SK-N-SH (cell line): ENCODE measurements at regions not wholly inside any gene's neighbourhood (a gene's known extent, or its start where the extent isn't known, plus 50 kb on each side); places are given as distances from the start of the nearest gene placed in this dataset.

Experiments used
- CTCF ChIA-PET: fragments of 300-600, 350-600 bp; formaldehyde crosslinking; extraction: SDS; loops from one replicate; lab custom pipeline; 2021; lab: Yijun Ruan, JAX
- POLR2A ChIA-PET: fragments of 350-600 bp; sonication (Branson Sonifier 250); formaldehyde crosslinking; extraction: SDS; loops from one replicate; lab custom pipeline; 2020; ENCODE audit warnings: antibody characterized with exemption, inconsistent platforms; lab: Yijun Ruan, JAX
- DNase-seq: peaks from one replicate; pipeline ENCODE4 v3.0.0; 2012
- H2AFZ ChIP-seq: fragments of 200-600 bp; sonication (generic); 2 replicates; pipeline ENCODE4 v1.8.1; 2016; ENCODE audit warnings: antibody characterized with exemption, mild to moderate bottlenecking, low read depth
- H3F3A ChIP-seq: fragments of 200-600 bp; sonication (generic); replicated peaks from 2 replicates; pipeline ENCODE3; 2016; ENCODE audit warnings: antibody characterized with exemption, mild to moderate bottlenecking; ENCODE audit not compliant: insufficient read depth
- H3K27ac ChIP-seq, 2 experiments: fragments of 200-500 bp in 1 of 2; fragments of 200-600 bp in 1 of 2; sonication (Bioruptor generic) in 1 of 2; sonication (generic), shearing (Covaris generic) in 1 of 2; 2 replicates each; pipeline versions ENCODE4 v1.5.1 to v1.6.1; 2014 to 2016; ENCODE audit warnings: low read depth in 2 of 2, inconsistent platforms in 1 of 2, low read length in 1 of 2, mild to moderate bottlenecking in 1 of 2, mixed read lengths in 1 of 2
- H3K27me3 ChIP-seq: fragments of 200-600 bp; sonication (generic), shearing (Covaris generic); 2 replicates; pipeline ENCODE4 v1.6.1; 2016; ENCODE audit warnings: mixed run types; ENCODE audit not compliant: insufficient read depth
- H3K36me3 ChIP-seq, 2 experiments: fragments of 200-500 bp in 1 of 2; fragments of 200-600 bp in 1 of 2; sonication (Bioruptor generic) in 1 of 2; sonication (generic) in 1 of 2; replicated peaks in 1 of 2; 2 replicates each; pipeline versions ENCODE3 to v1.5.1; 2014 to 2016; ENCODE audit warnings: low read length in 1 of 2, mild to moderate bottlenecking in 1 of 2; ENCODE audit not compliant: insufficient read depth in 2 of 2, control insufficient read depth in 1 of 2
- H3K4me1 ChIP-seq, 2 experiments: fragments of 200-500 bp in 1 of 2; fragments of 200-600 bp in 1 of 2; sonication (Bioruptor generic) in 1 of 2; sonication (generic), shearing (Covaris generic) in 1 of 2; 2 replicates each; pipeline versions ENCODE4 v1.5.1 to v1.6.1; 2014 to 2016; ENCODE audit warnings: low read depth in 1 of 2, low read length in 1 of 2, mixed run types in 1 of 2; ENCODE audit not compliant: insufficient read depth in 2 of 2, control insufficient read depth in 1 of 2
- H3K4me2 ChIP-seq: fragments of 200-600 bp; sonication (generic), shearing (Covaris generic); 2 replicates; pipeline ENCODE4 v1.6.1; 2017; ENCODE audit warnings: mixed run types
- H3K4me3 ChIP-seq, 2 experiments: fragments of 200-500 bp in 1 of 2; fragments of 200-600 bp in 1 of 2; sonication (Bioruptor generic) in 1 of 2; sonication (generic), shearing (Covaris generic) in 1 of 2; 2 replicates each; pipeline versions ENCODE4 v1.5.1 to v1.8.1; 2014 to 2016; ENCODE audit warnings: low read depth in 2 of 2, inconsistent platforms in 1 of 2, low read length in 1 of 2, mild to moderate bottlenecking in 1 of 2, mixed read lengths in 1 of 2, moderate library complexity in 1 of 2
- H3K79me2 ChIP-seq: fragments of 200-600 bp; sonication (generic); 2 replicates; pipeline ENCODE4 v1.8.1; 2017; ENCODE audit warnings: mild to moderate bottlenecking; ENCODE audit not compliant: insufficient read depth
- H3K9ac ChIP-seq: fragments of 200-600 bp; sonication (generic); 2 replicates; pipeline ENCODE4 v1.6.1; 2017; ENCODE audit warnings: mixed run types
- H3K9me2 ChIP-seq: fragments of 200-600 bp; sonication (generic); 2 replicates; pipeline ENCODE4 v1.6.1; 2017; ENCODE audit warnings: mixed run types
- H3K9me3 ChIP-seq: fragments of 200-600 bp; sonication (generic); 2 replicates; pipeline ENCODE4 v1.6.1; 2017; ENCODE audit warnings: mixed run types, mild to moderate bottlenecking, moderate library complexity
- H4K20me1 ChIP-seq: fragments of 200-600 bp; sonication (generic); 2 replicates; pipeline ENCODE4 v1.6.1; 2017; ENCODE audit warnings: mild to moderate bottlenecking, mixed run types; ENCODE audit not compliant: insufficient read depth
- CHD2 ChIP-seq: fragments of 150-350 bp; IDR thresholded peaks from 2 replicates; pipeline ENCODE4 v1.6.1; 2018; ENCODE audit warnings: low read length; ENCODE audit not compliant: partially characterized antibody
- CTCF ChIP-seq: fragments of 200-600 bp; sonication (generic); IDR thresholded peaks from 2 replicates; pipeline ENCODE4 v1.6.1; 2017; ENCODE audit warnings: antibody characterized with exemption, mild to moderate bottlenecking, moderate library complexity
- ELF1 ChIP-seq: IDR thresholded peaks from 2 replicates; pipeline ENCODE4 v1.4.0; 2012
- EP300 ChIP-seq, 2 experiments: IDR thresholded peaks; 2 replicates each; pipeline versions ENCODE4 v1.4.0 to v1.6.1; 2012; ENCODE audit warnings: borderline replicate concordance in 1 of 2, low read depth in 1 of 2, low read length in 1 of 2
- EZH2phosphoT487 ChIP-seq: fragments of 200-600 bp; sonication (generic); IDR thresholded peaks from 2 replicates; pipeline ENCODE4 v1.6.1; 2017; ENCODE audit warnings: low read depth, mixed run types, mild to moderate bottlenecking, antibody characterized with exemption, moderate library complexity, borderline replicate concordance
- JUND ChIP-seq: IDR thresholded peaks from 2 replicates; pipeline ENCODE4 v1.4.0; 2012
- MEF2A ChIP-seq: IDR thresholded peaks from 2 replicates; pipeline ENCODE4 v1.4.0; 2012; ENCODE audit warnings: low read depth, borderline replicate concordance
- NFIC ChIP-seq: IDR thresholded peaks from 2 replicates; pipeline ENCODE4 v1.4.0; 2012; ENCODE audit warnings: borderline replicate concordance
- NRF1 ChIP-seq: IDR thresholded peaks from 2 replicates; pipeline ENCODE4 v1.6.1; 2012; ENCODE audit warnings: low read depth, mild to moderate bottlenecking, low read length
- POLR2AphosphoS5 ChIP-seq: IDR thresholded peaks from 2 replicates; pipeline ENCODE4 v1.6.1; 2012; ENCODE audit warnings: low read depth, low read length
- TCF12 ChIP-seq: IDR thresholded peaks from 2 replicates; pipeline ENCODE4 v1.4.0; 2012
- YY1 ChIP-seq: IDR thresholded peaks from 2 replicates; pipeline ENCODE4 v1.4.0; 2012; ENCODE audit warnings: low read depth, mild to moderate bottlenecking
- WGBS: methylation state at CpG from one replicate; pipeline ENCODE4 v1.1.6; 2017; ENCODE audit warnings: low lambda C conversion rate; 5-methylcytosine and 5-hydroxymethylcytosine counted together
- TF ChIP-seq, protein P1 (sequence below): IDR thresholded peaks from 2 replicates; pipeline ENCODE4; 2012
- TF ChIP-seq, protein P2 (sequence below): fragments of 150-350 bp; IDR thresholded peaks from 2 replicates; pipeline ENCODE4 v1.6.1; 2017; ENCODE audit warnings: antibody characterized with exemption, low read length, low read depth, borderline replicate concordance
- TF ChIP-seq, protein P3 (sequence below): IDR thresholded peaks from 2 replicates; pipeline ENCODE4 v1.4.0; 2012; ENCODE audit warnings: low read depth

GRCh38 chr13:106032441-106032840 lies 503.0 kb downstream of the EFNB2 start:
- Histone ChIP-seq H2AFZ (no peak overlapping the region), H3K4me2 (no peak overlapping the region)
- DNase-seq, result no peak
- 100% methylated on average over 2 of the region's 2 CpGs for WGBS
- POLR2A ChIA-PET, result no interaction called here
- TF ChIP-seq, protein P1, sequence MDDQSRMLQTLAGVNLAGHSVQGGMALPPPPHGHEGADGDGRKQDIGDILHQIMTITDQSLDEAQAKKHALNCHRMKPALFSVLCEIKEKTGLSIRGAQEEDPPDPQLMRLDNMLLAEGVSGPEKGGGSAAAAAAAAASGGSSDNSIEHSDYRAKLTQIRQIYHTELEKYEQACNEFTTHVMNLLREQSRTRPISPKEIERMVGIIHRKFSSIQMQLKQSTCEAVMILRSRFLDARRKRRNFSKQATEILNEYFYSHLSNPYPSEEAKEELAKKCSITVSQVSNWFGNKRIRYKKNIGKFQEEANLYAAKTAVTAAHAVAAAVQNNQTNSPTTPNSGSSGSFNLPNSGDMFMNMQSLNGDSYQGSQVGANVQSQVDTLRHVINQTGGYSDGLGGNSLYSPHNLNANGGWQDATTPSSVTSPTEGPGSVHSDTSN, result no peak
- TF ChIP-seq, all 33 proteins: peak for 0
- H3K79me2 ChIP-seq, result no peaks in the 10 kb centered on the region
- H3F3A ChIP-seq, result peaks cover 4% of the 10 kb centered on the region
- no peaks in the 10 kb centered on the region for H3K27me3 ChIP-seq
- H3K9me3 ChIP-seq, result no peaks in the 10 kb centered on the region
- H3K9ac ChIP-seq, result no peak overlapping the region
- no peaks in the 10 kb centered on the region for H3K36me3 ChIP-seq
- no peaks in the 10 kb centered on the region for H4K20me1 ChIP-seq
- CTCF ChIA-PET, result interaction anchor here (0.6 kb wide), 2 partner anchors 15 to 32 kb away, joined by 3 read pairs; no protein-coding TSS in a partner anchor
- H3K9me2 ChIP-seq, result no peaks in the 10 kb centered on the region
- H3K4me1 ChIP-seq, result peaks cover 0 to 2% of the 10 kb centered on the region in 2 experiments; a peak in 2 of 4 replicates
- no peak overlapping the region for H3K4me3 ChIP-seq
- H3K27ac ChIP-seq, result no peak overlapping the region

GRCh38 chr13:106029676-106030290 lies 505.7 kb downstream of the EFNB2 start:
- no peak overlapping the region for H2AFZ ChIP-seq
- H3K9ac ChIP-seq, result no peak overlapping the region
- H4K20me1 ChIP-seq, result no peaks in the 10 kb centered on the region
- no peaks in the 10 kb centered on the region for H3K36me3 ChIP-seq
- no peaks in the 10 kb centered on the region for H3K9me2 ChIP-seq
- peaks cover 0 to 2% of the 10 kb centered on the region in 2 experiments; a peak in 2 of 4 replicates for H3K4me1 ChIP-seq
- no peak overlapping the region for H3K27ac ChIP-seq
- H3K4me3 ChIP-seq, result no peak overlapping the region
- no peaks in the 10 kb centered on the region for H3K27me3 ChIP-seq
- H3K9me3 ChIP-seq, result no peaks in the 10 kb centered on the region
- DNase-seq, result no peak
- WGBS, result 75% methylated on average over 7 of the region's 7 CpGs
- H3K79me2 ChIP-seq, result no peaks in the 10 kb centered on the region
- H3K4me2 ChIP-seq, result no peak overlapping the region
- ChIA-PET CTCF (interaction anchor here (0.7 kb wide), 1 partner anchor 16 kb away, joined by 3 read pairs; no protein-coding TSS in a partner anchor), POLR2A (no interaction called here)
- H3F3A ChIP-seq, result peaks cover 4% of the 10 kb centered on the region
- no peak for TF ChIP-seq YY1
- no peak for TF ChIP-seq NRF1
- TF ChIP-seq, protein P2, sequence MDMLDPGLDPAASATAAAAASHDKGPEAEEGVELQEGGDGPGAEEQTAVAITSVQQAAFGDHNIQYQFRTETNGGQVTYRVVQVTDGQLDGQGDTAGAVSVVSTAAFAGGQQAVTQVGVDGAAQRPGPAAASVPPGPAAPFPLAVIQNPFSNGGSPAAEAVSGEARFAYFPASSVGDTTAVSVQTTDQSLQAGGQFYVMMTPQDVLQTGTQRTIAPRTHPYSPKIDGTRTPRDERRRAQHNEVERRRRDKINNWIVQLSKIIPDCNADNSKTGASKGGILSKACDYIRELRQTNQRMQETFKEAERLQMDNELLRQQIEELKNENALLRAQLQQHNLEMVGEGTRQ, result no peak
- TF ChIP-seq, protein P3, sequence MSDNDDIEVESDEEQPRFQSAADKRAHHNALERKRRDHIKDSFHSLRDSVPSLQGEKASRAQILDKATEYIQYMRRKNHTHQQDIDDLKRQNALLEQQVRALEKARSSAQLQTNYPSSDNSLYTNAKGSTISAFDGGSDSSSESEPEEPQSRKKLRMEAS, result no peak
- no peak for TF ChIP-seq POLR2AphosphoS5
- TF ChIP-seq ELF1, result no peak
- TF ChIP-seq CTCF, result no peak
- no peak for TF ChIP-seq TCF12
- no peak for TF ChIP-seq CHD2
- TF ChIP-seq NFIC, result no peak
- TF ChIP-seq, protein P1, result no peak
- no peak for TF ChIP-seq EP300 (IDR thresholded peaks at IDR 0.05; ENCODE audit: borderline replicate concordance in 1 of 2, low read depth in 1 of 2, low read length in 1 of 2)
- TF ChIP-seq JUND, result no peak
- no peak for TF ChIP-seq EZH2phosphoT487
- TF ChIP-seq MEF2A, result no peak
